GM19468 (cell line): ENCODE measurements at regions not wholly inside any gene's neighbourhood (a gene's known extent, or its start where the extent isn't known, plus 50 kb on each side); places are given as distances from the start of the nearest gene placed in this dataset.
"Not testable (repeated sequence)": the region's sequence is repeated elsewhere in the genome, so short reads cannot be mapped to it uniquely, and the experiment has no call there.

Experiments used
- ATAC-seq: cut with Tn5 transposase; IDR thresholded peaks from one replicate; pipeline ENCODE4 v1.9.1; 2021; ENCODE audit warnings: mild to moderate bottlenecking, moderate library complexity, moderate number of reproducible peaks; ENCODE audit not compliant: unreplicated experiment; ENCODE audit errors: extremely low read depth

GRCh38 chr12:86572455-86572854 lies 316.3 kb upstream of the MGAT4C start:
- ATAC-seq = no peak

DNA sequence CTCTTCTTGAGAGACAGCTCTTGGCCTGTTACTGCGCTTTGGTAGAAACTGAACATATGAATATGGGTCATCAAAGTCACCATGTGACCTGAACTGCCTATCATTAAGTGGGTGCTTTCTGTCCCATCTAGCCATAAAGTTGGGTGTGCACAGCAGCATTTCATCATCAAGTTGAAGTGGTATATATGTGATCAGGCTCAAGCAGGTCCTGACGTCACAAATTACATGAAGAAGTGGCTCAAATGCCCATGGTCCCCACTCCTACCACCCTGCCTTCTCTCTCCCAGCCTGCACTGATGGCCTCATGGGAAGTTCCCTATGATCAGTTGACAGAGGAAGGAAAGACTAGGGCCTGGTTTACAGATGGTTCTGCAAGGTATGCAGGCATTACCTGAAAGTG lies 308.8 kb upstream of the MGAT4C start:
- no peak for ATAC-seq

GRCh38 chr12:86555491-86555890 lies 299.3 kb upstream of the MGAT4C start:
- ATAC-seq = not testable (repeated sequence)

DNA sequence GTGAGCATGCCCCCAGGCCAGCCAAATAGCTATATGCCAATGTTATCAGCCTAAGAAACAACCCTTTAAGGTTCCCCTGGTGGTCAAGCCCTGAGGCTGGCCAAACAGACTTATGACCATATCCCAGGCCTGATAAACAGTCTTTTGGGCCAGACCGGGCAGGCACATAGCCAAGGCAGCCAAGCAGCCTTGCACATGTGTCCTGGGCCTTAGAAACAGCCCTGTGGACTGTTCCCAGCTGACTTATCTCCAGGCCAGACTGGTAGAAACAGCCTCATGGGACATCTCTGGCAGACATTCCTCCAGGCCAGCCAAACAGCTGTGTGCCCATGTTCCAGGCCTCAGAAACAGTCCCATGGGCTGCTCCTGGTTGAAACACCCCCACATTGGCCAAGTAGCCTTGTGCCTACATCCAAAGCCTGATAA lies 295.0 kb upstream of the MGAT4C start:
- no peak for ATAC-seq

- no peak for ATAC-seq
Measured at GRCh38 chr12:86550218-86551145, 294.3 kb upstream of the MGAT4C start.

GRCh38 chr12:86543716-86544115 lies 287.5 kb upstream of the MGAT4C start:
- ATAC-seq = no peak

DNA sequence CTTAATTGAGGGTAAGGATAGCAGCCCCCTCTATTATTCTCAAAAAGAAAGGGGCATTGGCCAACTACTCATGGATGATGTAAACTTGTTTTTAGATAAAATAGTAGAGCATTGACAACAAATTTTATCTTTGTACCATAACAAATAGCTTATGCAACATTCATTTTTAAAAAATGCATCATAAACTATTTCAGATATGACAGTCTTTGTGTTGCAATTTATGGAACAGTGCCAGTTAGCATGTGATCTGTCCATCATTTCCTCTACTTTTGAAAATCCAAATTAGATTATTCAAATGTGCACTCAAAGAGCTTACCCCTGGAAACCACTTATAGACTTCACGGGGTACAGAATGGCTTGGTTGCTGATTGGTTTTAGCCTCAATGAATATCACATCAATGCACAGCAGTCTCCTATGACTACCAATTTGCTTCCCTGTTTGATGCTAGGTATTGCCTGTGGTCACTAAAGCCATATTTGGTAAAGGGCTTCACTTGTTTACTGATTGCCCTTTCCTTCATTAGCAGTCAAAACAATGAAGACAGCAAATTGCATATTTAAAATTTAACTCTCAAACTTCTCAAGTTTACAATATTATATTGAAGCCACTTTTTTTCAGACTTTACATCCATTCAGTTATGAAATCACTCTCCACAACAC lies 274.9 kb upstream of the MGAT4C start:
- no peak for ATAC-seq

GRCh38 chr12:86526060-86526595 lies 269.9 kb upstream of the MGAT4C start:
- ATAC-seq = no peak

- ATAC-seq = no peak
Measured at GRCh38 chr12:86523844-86524243, 267.7 kb upstream of the MGAT4C start.

- no peak for ATAC-seq
Measured at GRCh38 chr12:86521870-86522269, 265.7 kb upstream of the MGAT4C start.

DNA sequence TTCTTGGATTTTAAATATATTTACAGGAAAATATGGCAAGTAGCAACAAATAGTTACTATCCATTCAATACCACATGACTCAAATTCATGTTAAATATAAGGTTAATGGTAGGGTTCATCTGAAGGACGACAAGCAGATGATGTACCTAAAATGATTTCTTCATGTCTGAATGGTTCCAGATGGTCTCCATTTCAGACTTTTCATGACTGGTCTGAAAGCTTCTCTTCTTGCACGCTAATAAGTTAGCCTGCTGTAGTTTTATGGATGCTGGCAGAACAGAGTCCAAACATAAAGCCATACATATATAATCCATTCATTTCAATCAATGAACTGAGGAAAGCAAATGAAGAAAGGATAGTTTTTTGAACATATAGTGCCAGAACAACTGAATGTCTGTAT lies 257.0 kb upstream of the MGAT4C start:
- ATAC-seq = no peak

- no peak for ATAC-seq
Measured at GRCh38 chr12:86496595-86496994, 240.4 kb upstream of the MGAT4C start.

DNA sequence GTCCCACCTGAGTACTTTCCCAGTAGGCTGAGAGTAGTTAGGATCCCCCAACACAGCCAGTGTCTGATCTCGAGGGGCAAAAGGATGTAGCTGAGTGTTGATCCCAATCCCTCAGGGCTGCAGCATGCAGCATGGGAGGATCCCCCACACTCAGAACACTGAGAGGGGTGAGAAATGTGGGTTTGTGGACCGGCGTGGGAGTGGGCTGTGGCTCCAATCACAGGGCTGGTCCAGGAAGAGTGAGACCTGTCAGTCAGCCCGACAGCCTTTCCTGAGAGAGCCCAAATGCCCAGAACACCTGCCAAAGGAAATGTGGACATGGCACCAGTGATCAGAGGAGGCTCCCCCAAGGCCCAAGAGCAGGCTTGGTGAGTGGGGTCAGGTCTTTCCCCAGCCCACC lies 228.3 kb upstream of the MGAT4C start:
- no peak for ATAC-seq

DNA sequence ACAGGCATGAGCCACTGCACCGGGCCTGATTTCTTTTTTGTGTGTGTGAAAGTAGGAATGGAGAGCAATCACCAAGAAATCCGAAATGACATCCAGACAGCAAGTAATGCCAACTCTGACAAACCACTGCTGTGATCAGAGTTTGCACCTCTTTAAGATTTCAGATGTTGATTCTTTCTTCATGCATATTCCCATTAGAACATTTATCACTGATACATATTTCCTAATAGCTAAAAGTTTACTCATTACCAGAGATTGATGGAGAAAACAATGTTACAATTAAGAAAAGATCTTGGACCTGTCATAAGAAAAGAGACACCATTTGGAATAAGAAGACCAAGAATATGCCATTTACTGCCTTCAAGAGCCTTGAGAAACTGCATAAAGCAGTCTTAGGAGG lies 217.0 kb upstream of the MGAT4C start:
- no peak for ATAC-seq

GRCh38 chr12:86456776-86457175 lies 200.6 kb upstream of the MGAT4C start:
- ATAC-seq = no peak

DNA sequence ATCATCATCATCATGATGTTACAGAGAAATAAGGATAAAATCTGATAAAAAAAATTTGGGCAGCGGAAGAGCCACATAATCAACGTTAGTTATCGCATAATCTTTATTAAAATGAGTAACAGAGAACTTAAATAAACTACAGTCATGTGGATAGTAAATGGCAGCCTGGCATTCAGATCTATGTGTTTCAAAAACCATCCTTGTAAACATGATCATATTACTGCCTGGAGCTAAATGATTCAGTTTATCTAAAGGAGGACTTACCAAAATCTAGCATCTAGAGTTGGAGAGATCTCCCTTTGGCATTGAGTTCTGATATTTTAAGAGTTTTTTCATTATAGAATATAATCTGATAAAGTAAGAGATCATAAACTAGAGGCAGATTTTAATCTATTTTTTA lies 200.1 kb upstream of the MGAT4C start:
- no peak for ATAC-seq

DNA sequence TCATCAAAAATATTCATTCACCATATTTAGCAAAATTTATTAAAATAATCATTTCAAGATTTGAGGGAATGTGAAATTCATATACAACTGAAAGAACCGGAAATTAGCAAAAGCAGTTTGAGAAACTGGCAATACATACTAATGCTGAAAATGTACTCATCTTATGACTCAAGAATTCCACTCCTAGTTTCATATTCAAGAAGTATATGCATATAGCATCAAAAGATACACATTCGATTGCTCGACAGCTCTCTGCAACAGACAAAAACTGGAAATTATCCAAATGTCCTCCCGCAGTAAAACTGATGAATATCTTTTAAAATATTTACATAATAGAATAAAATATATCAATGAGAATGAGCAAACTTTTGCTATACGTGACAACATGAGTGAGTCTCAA lies 189.2 kb upstream of the MGAT4C start:
- no peak for ATAC-seq

- ATAC-seq = no peak
Measured at GRCh38 chr12:86435053-86435452, 178.9 kb upstream of the MGAT4C start.

DNA sequence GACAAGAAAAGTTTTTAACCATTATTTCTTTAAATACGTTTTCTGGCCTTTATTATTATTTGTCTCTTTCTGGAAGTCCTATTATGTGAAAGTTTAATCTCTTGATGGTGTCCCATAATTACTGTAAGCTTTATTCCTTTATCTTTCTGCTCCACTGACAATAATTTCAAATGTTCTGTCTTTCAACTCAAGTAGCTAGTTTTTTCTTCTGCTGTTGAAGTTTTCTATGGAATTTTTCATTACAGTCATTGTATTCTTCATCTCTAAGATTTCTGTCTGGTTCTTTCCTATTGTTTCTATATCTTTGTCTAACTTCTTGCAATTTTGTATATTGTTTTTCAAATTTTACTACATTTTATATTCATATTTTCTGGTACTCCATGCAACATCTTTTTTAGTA lies 173.6 kb upstream of the MGAT4C start:
- ATAC-seq = no peak

DNA sequence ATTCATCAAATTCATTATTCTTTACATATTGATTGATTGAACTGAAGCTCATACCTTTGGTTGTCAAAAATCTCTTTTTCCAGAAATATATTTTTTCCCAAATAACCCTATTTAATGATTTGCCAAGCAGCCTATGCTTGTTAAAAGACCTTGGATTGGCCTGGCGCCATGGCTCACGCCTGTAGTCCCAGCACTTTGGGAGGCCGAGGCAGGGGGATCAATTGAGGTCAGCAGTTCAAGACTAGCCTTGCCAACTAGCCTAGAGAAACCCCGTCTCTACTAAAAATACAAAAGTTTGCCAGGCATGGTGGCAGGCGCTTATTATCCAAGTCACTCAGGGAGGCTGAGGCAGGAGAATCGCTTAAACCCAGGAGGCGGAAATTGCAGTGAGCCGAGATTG lies 165.1 kb upstream of the MGAT4C start:
- no peak for ATAC-seq

- no peak for ATAC-seq
Measured at GRCh38 chr12:86414201-86414600, 158.0 kb upstream of the MGAT4C start.
